ENCODE measurements at regions not wholly inside any gene's neighbourhood (a gene's known extent, or its start where the extent isn't known, plus 50 kb on each side); places are given as distances from the start of the nearest gene placed in this dataset.

DNA sequence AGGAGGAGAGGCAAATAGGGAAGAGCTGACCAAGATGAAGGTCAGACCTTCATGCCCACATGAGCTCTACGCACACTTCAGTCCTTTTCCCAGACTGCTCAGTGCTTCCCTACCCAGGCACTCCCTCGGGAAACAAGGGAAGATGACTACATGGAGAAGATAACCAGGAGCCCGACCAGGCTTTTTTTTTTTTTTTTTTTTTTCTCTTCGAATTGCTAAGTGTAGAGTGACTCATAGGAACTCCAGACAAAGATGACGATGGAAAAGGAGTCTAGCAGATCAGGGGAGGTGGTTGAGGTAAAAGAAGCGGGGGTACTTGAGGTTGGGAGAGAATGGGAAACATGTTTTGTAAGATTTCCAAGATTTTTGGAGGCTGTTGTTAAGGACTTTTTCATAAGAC, 526.1 kb downstream of the BNC2 start:
- TF ChIP-seq, protein P1, sequence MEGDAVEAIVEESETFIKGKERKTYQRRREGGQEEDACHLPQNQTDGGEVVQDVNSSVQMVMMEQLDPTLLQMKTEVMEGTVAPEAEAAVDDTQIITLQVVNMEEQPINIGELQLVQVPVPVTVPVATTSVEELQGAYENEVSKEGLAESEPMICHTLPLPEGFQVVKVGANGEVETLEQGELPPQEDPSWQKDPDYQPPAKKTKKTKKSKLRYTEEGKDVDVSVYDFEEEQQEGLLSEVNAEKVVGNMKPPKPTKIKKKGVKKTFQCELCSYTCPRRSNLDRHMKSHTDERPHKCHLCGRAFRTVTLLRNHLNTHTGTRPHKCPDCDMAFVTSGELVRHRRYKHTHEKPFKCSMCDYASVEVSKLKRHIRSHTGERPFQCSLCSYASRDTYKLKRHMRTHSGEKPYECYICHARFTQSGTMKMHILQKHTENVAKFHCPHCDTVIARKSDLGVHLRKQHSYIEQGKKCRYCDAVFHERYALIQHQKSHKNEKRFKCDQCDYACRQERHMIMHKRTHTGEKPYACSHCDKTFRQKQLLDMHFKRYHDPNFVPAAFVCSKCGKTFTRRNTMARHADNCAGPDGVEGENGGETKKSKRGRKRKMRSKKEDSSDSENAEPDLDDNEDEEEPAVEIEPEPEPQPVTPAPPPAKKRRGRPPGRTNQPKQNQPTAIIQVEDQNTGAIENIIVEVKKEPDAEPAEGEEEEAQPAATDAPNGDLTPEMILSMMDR (IDR thresholded peaks at IDR 0.05), result no peak
- TF ChIP-seq POLR2A (IDR thresholded peaks at IDR 0.05), result no peak

Measured in adrenal gland (tissue), 5 donors.